Heart right ventricle (tissue), 16 donors: ENCODE measurements at regions not wholly inside any gene's neighbourhood (a gene's known extent, or its start where the extent isn't known, plus 50 kb on each side); places are given as distances from the start of the nearest gene placed in this dataset.

Source experiments
- ATAC-seq, 8 donors: fragments of 200-7000 bp; cut with Tn5 transposase; one replicate each; pipeline ENCODE4 v1.9.1; 2020; ENCODE audit warnings: mild to moderate bottlenecking in 8 of 8, moderate library complexity in 8 of 8, moderate number of reproducible peaks in 1 of 8
- DNase-seq, 2 donors: peaks; one replicate each; pipeline ENCODE4 v3.0.0-alpha.2; 2020
- H3K27ac ChIP-seq, 10 donors: fragments of 200-600 bp; sonication (generic) in 2 of 10; one replicate each; pipeline versions ENCODE4 v1.5.0 to v1.8.0; 2020 to 2022; ENCODE audit warnings: mild to moderate bottlenecking in 3 of 10
- H3K27me3 ChIP-seq, 7 donors: fragments of 200-600 bp; one replicate each; pipeline ENCODE4 v1.8.0; 2021 to 2022; ENCODE audit warnings: mild to moderate bottlenecking in 2 of 7
- H3K36me3 ChIP-seq, 9 donors: fragments of 200-600 bp; sonication (generic) in 1 of 9; one replicate each; pipeline versions ENCODE4 v1.5.0 to v1.8.0; 2020 to 2022; ENCODE audit warnings: mild to moderate bottlenecking in 2 of 9
- H3K4me1 ChIP-seq, 9 donors: fragments of 200-600 bp; sonication (generic) in 1 of 9; one replicate each; pipeline versions ENCODE4 v1.5.0 to v1.8.0; 2020 to 2022; ENCODE audit warnings: mild to moderate bottlenecking in 4 of 9
- H3K4me3 ChIP-seq, 10 donors: fragments of 200-600 bp; sonication (generic) in 2 of 10; one replicate each; pipeline versions ENCODE4 v1.5.0 to v1.8.0; 2020 to 2022; ENCODE audit warnings: mild to moderate bottlenecking in 7 of 10, moderate library complexity in 2 of 10
- H3K9me3 ChIP-seq, 11 donors: fragments of 200-600 bp in 10 of 11; sonication (generic) in 2 of 11; one replicate each; pipeline versions ENCODE4 v1.5.0 to v1.8.0; 2013 to 2022; ENCODE audit warnings: mild to moderate bottlenecking in 2 of 11, control low read depth in 1 of 11, moderate library complexity in 1 of 11
- WGBS, 2 donors: extraction: QIAGEN DNeasy Blood & Tissue Kit; methylation state at CpG; one replicate each; pipeline ENCODE4 v1.1.7; 2013; ENCODE audit warnings: inconsistent platforms in 1 of 2; 5-methylcytosine and 5-hydroxymethylcytosine counted together
- intact Hi-C, 10 donors: fragments of 100-400 bp; cut with DNase I; formaldehyde crosslinking; loops; one replicate each; pipeline versions ENCODE4 v1.11.1 to v1.14.2; 2022
- TF ChIP-seq, protein P1 (sequence below), 9 donors: fragments of 200-600 bp; sonication (generic) in 2 of 9; IDR thresholded peaks; one replicate each; pipeline versions ENCODE4 v1.5.0 to v1.8.0; 2021 to 2022; ENCODE audit warnings: antibody characterized with exemption in 9 of 9, mild to moderate bottlenecking in 5 of 9, moderate library complexity in 1 of 9
- donor health status: Arrhythmogenic right ventricular cardiomyopathy.
- donor health status: ischemic (EF 13 %, LVEDD 7.1; RV severe dilation, severe dysfunction).
- donor health status: healthy with polysubstance abuse.
- donor health status: DM: no; HTN: yes; CAD: no.
- donor health status: DM: no; HTN: no; CAD: no.
- donor health status: ischemic (EF 25% LVEDD 6.9; RV normal size, moderate dysfunction).
- donor health status: ischemic (EF 25% LVEDD 5.7; RV mildly dilated, moderate dysfunction).
- donor health status: healthy.
- donor health status: DM: yes; HTN: yes; CAD: no.
- donor health status: Ischemic cardiomyopathy.
- donor health status: ischemic (EF 35%, LVEDD 5.7; RV mildly dilated, moderate dysfunction).
- donor health status: nonischemic (EF 11% LVEDD 7.7; RV severe dilation, severe dysfunction).
- donor health status: DM: yes; HTN: yes; CAD: no.
- donor health status: PGD.
- donor health status: ischemic (EF 29% LVEDD 5.4; RV normal size, mild dysfunction).
- donor health status: nonischemic (EF 23%, LVEDD 6.1; RV moderate dilation, normal function).

DNA sequence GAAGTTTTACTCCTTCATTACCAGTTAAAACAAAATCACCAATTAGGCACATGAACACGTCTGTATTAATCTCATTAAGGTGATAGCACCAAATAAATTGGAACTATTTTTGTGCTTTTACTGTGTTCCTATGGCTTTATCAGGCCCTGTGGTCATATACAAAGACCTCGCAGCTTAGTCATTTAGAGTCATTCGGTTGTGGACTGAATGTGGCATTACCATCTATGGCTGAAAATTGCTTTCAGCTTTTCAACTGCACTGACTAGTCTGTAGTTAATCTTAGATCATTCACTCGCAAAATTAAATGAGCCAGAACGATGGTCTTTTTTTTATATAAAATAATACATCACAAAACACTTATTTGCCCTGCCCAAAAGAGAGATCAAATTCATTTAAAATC lies 601.7 kb downstream of the NR4A2 start:
- Histone ChIP-seq H3K4me3 (no peak overlapping the region), H3K9me3 (no peaks in the 10 kb centered on the region), H3K36me3 (no peaks in the 10 kb centered on the region), H3K27me3 (peaks cover 0 to 17% (median 0%) of the 10 kb centered on the region in 7 donors), H3K27ac (no peak overlapping the region), H3K4me1 (no peaks in the 10 kb centered on the region)
- ATAC-seq (no peak), DNase-seq (no peak)
- WGBS, 2 donors = 73 to 77% methylated on average over 5 of the region's 5 CpGs
- intact Hi-C loops = no loop called here
- TF ChIP-seq, protein P1, sequence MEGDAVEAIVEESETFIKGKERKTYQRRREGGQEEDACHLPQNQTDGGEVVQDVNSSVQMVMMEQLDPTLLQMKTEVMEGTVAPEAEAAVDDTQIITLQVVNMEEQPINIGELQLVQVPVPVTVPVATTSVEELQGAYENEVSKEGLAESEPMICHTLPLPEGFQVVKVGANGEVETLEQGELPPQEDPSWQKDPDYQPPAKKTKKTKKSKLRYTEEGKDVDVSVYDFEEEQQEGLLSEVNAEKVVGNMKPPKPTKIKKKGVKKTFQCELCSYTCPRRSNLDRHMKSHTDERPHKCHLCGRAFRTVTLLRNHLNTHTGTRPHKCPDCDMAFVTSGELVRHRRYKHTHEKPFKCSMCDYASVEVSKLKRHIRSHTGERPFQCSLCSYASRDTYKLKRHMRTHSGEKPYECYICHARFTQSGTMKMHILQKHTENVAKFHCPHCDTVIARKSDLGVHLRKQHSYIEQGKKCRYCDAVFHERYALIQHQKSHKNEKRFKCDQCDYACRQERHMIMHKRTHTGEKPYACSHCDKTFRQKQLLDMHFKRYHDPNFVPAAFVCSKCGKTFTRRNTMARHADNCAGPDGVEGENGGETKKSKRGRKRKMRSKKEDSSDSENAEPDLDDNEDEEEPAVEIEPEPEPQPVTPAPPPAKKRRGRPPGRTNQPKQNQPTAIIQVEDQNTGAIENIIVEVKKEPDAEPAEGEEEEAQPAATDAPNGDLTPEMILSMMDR (IDR thresholded peaks at IDR 0.05) = no peak

GRCh38 chr2:155727187-155727895 lies 605.2 kb downstream of the NR4A2 start:
- Histone ChIP-seq H3K9me3 (no peaks in the 10 kb centered on the region), H3K36me3 (no peaks in the 10 kb centered on the region), H3K27ac (no peak overlapping the region), H3K4me3 (no peak overlapping the region), H3K27me3 (peaks cover 0 to 17% (median 0%) of the 10 kb centered on the region in 7 donors), H3K4me1 (no peaks in the 10 kb centered on the region)
- ATAC-seq (no peak), DNase-seq (no peak)
- WGBS, 2 donors = 20% methylated on average over 10 of the region's 10 CpGs
- TF ChIP-seq, protein P1 (IDR thresholded peaks at IDR 0.05) = no peak
- intact Hi-C loops = no loop called here

DNA sequence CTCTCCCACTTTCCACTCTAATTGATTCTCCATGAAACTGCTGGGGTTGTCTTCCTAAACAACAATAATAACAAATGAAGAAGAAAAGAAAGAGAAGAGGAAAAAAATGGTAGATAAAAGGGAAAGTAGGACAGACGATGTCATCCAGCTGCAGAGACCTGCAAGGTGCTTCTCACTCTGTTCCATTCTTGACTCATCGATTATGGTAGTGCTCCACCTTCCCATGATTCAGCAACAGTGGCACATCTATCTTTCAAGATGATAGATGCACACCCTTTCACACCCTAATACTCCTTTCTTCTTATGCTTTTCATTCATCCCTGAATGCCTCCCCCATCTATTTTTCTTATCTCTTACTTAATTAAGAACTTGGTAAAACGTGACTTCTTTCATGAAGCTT lies 610.2 kb downstream of the NR4A2 start:
- WGBS, 2 donors = 70 to 71% methylated on average over 3 of the region's 3 CpGs
- TF ChIP-seq, protein P1 (IDR thresholded peaks at IDR 0.05) = no peak
- Histone ChIP-seq H3K36me3 (no peaks in the 10 kb centered on the region), H3K27ac (no peak overlapping the region), H3K27me3 (peaks cover 0 to 13% (median 0%) of the 10 kb centered on the region in 7 donors), H3K9me3 (no peaks in the 10 kb centered on the region), H3K4me3 (no peak overlapping the region), H3K4me1 (no peaks in the 10 kb centered on the region)
- DNase-seq (no peak), ATAC-seq (no peak)
- intact Hi-C loops = no loop called here

DNA sequence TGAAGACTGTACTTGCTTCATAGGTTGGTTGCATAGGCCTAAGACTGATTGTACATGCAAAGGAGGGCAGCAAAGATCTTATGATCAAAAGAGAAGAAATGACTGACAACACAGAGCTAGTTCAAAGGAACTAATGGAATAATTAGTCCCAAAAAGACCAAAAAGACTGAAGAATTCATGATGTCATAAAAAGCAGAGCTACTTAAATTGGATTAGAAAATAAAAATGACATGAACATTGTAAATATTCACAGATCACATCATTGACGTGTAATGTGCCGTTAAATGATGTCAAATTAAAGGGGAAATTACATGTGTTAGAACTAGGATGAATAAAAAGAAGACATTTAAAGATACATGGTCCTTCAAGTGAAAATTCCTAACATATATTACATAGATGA lies 616.8 kb downstream of the NR4A2 start:
- DNase-seq (no peak), ATAC-seq (no peak)
- 81 to 87% methylated on average over 2 of the region's 2 CpGs for WGBS, 2 donors
- H3K4me3 ChIP-seq = no peak overlapping the region
- no peaks in the 10 kb centered on the region for H3K36me3 ChIP-seq
- H3K4me1 ChIP-seq = no peaks in the 10 kb centered on the region
- TF ChIP-seq, protein P1 (IDR thresholded peaks at IDR 0.05) = no peak
- H3K9me3 ChIP-seq = no peaks in the 10 kb centered on the region
- intact Hi-C loops = no loop called here
- H3K27me3 ChIP-seq = no peaks in the 10 kb centered on the region
- no peak overlapping the region for H3K27ac ChIP-seq
